Caco-2 (cell line): ENCODE measurements at regions not wholly inside any gene's neighbourhood (a gene's known extent, or its start where the extent isn't known, plus 50 kb on each side); places are given as distances from the start of the nearest gene placed in this dataset.
"Not testable (repeated sequence)": the region's sequence is repeated elsewhere in the genome, so short reads cannot be mapped to it uniquely, and the experiment has no call there.

Experiments used
- BruUV-seq: library from RNA; stranded (reverse); fragments of 400-500 nt; replicated peaks from 2 replicates; lab custom pipeline; 2021; lab: Mats Ljungman, UMichigan
- CTCF ChIA-PET: fragments of 300-600 bp; sonication (Branson Sonifier 250); formaldehyde crosslinking; loops from one replicate; lab custom pipeline; 2022; ENCODE audit warnings: antibody characterized with exemption; lab: Charles Lee
- POLR2A ChIA-PET: fragments of 300-600 bp; sonication (Branson Sonifier 250); formaldehyde crosslinking; loops from one replicate; lab custom pipeline; 2022; ENCODE audit warnings: antibody characterized with exemption; lab: Charles Lee
- DNase-seq, 2 experiments: peaks; one replicate each; pipeline versions ENCODE4 v3.0.0 to v3.0.0-alpha.2; 2020 to 2022
- H3K27me3 ChIP-seq: replicated peaks from 2 replicates; pipeline ENCODE4 v1.6.0; 2011; ENCODE audit warnings: low read length; ENCODE audit not compliant: control insufficient read depth, insufficient read depth
- H3K36me3 ChIP-seq: 2 replicates; pipeline ENCODE4 v1.5.1; 2011; ENCODE audit warnings: low read length; ENCODE audit not compliant: control insufficient read depth, insufficient read depth
- H3K4me1 ChIP-seq: fragments of 250-450 bp; sonication (Bioruptor Pico); 2 replicates; pipeline ENCODE4 v1.5.1; 2020; ENCODE audit warnings: mild to moderate bottlenecking
- H3K4me3 ChIP-seq: 2 replicates; pipeline ENCODE4 v1.5.1; 2011; ENCODE audit warnings: low read depth, mild to moderate bottlenecking, control low read depth, low read length
- H3K9me3 ChIP-seq: fragments of 250-450 bp; sonication (Bioruptor Pico); 2 replicates; pipeline ENCODE4 v1.5.1; 2020; ENCODE audit warnings: mild to moderate bottlenecking, moderate library complexity
- H3K27ac Mint-ChIP-seq: one replicate; pipeline ENCODE4 v1.8.0; 2022; ENCODE audit warnings: mixed read lengths; ENCODE audit not compliant: unreplicated experiment
- H3K27me3 Mint-ChIP-seq: one replicate; pipeline ENCODE4 v1.8.0; 2022; ENCODE audit warnings: mixed read lengths; ENCODE audit not compliant: insufficient read depth, unreplicated experiment
- H3K36me3 Mint-ChIP-seq: one replicate; pipeline ENCODE4 v1.8.0; 2022; ENCODE audit warnings: mild to moderate bottlenecking, mixed read lengths; ENCODE audit not compliant: insufficient read depth, unreplicated experiment
- H3K4me1 Mint-ChIP-seq: one replicate; pipeline ENCODE4 v1.8.0; 2022; ENCODE audit warnings: low read depth, mixed read lengths; ENCODE audit not compliant: unreplicated experiment
- H3K4me3 Mint-ChIP-seq: one replicate; pipeline ENCODE4 v1.8.0; 2022; ENCODE audit warnings: mild to moderate bottlenecking, moderate library complexity, mixed read lengths; ENCODE audit not compliant: unreplicated experiment
- H3K9me3 Mint-ChIP-seq: one replicate; pipeline ENCODE4 v1.8.0; 2022; ENCODE audit warnings: mixed read lengths; ENCODE audit not compliant: unreplicated experiment
- CTCF ChIP-seq, 2 experiments: fragments of 200-600 bp in 1 of 2; IDR thresholded peaks; 1 replicate in 1 of 2; 2 replicates in 1 of 2; pipeline versions ENCODE4 v1.5.1 to v1.8.0; 2011 to 2022; ENCODE audit warnings: antibody characterized with exemption in 1 of 2, control low read depth in 1 of 2, inconsistent platforms in 1 of 2, low read depth in 1 of 2, low read length in 1 of 2, mild to moderate bottlenecking in 1 of 2, moderate library complexity in 1 of 2; ENCODE audit not compliant: insufficient read depth in 1 of 2, severe bottlenecking in 1 of 2, unreplicated experiment in 1 of 2
- intact Hi-C: fragments of 100-400 bp; cut with micrococcal nuclease; formaldehyde crosslinking; loops from one replicate; pipeline ENCODE4 v1.10.0; 2022; ENCODE audit not compliant: unreplicated experiment

DNA sequence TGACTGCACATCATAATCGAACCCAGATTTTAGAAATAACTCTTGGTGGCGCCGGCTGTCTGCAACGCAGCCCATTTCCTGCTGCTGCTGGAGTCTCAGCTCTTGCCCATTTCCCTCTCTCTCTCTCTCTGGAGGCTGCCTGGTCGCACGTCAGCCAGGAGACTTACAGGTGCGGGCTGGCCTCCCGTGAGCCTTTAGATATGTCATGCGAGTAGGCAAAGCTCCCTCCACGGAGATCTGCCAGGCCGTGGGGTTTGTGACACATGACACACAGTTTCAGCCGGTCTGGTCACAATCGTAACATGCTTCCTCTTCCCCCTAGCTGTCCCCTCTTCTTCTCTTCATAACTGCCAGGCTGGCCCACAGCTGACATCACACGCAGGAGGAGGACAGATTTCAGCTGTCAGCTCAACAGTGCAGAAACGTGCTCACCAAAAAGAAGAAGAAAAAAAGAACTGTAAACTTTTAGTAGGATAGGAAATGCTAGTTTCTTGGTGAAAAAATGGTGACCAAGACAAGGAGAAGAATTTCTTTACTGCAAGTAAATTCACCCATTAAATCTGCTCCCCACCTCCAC lies 489.3 kb downstream of the ZNF516 start:
- Histone ChIP-seq H3K4me1 (no peaks in the 10 kb centered on the region), H3K36me3 (no peaks in the 10 kb centered on the region), H3K9me3 (no peaks in the 10 kb centered on the region), H3K4me3 (no peak overlapping the region), H3K27me3 (no peaks in the 10 kb centered on the region)
- Mint-ChIP-seq H3K27me3 (peaks cover 2% of the 10 kb centered on the region), H3K36me3 (no peaks in the 10 kb centered on the region), H3K4me1 (no peaks in the 10 kb centered on the region), H3K9me3 (no peaks in the 10 kb centered on the region), H3K27ac (no peak overlapping the region), H3K4me3 (no peak overlapping the region)
- intact Hi-C loops = no loop called here
- ChIA-PET POLR2A (no interaction called here), CTCF (no interaction called here)
- no peak for DNase-seq
- BruUV-seq = no TSS peak
- no peak for TF ChIP-seq CTCF (IDR thresholded peaks at IDR 0.05; ENCODE audit: insufficient read depth in 1 of 2, low read depth in 1 of 2, low read length in 1 of 2, severe bottlenecking in 1 of 2, unreplicated experiment in 1 of 2)

DNA sequence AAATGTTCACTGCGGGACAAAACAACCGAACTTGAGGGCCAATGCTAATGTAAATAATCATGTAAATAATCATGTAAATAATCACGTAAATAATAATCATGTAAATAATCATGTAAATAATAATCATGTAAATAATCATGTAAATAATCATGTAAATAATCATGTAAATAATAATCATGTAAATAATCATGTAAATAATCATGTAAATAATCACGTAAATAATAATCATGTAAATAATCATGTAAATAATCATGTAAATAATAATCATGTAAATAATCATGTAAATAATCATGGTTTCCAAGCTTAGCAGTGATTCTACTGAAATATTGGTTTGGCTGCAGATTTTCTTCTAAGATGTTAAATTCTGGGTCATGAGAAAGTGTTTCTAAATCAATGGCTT lies 507.1 kb downstream of the ZNF516 start:
- H3K27me3 Mint-ChIP-seq, H3K36me3 ChIP-seq, H3K4me3 ChIP-seq, BruUV-seq, H3K27ac Mint-ChIP-seq, H3K4me1 Mint-ChIP-seq, H3K9me3 Mint-ChIP-seq, H3K27me3 ChIP-seq, CTCF ChIA-PET, intact Hi-C loops, H3K36me3 Mint-ChIP-seq, H3K4me3 Mint-ChIP-seq, H3K4me1 ChIP-seq, POLR2A ChIA-PET, DNase-seq, H3K9me3 ChIP-seq: not testable (repeated sequence)

GRCh38 chr18:75984853-75985252 lies 510.2 kb downstream of the ZNF516 start:
- no peak overlapping the region for H3K27ac Mint-ChIP-seq
- no peak for DNase-seq
- intact Hi-C loops = no loop called here
- BruUV-seq = no TSS peak
- CTCF ChIA-PET = no interaction called here
- no peak overlapping the region for H3K4me3 ChIP-seq
- H3K27me3 ChIP-seq = no peaks in the 10 kb centered on the region
- no peaks in the 10 kb centered on the region for H3K4me1 Mint-ChIP-seq
- no peaks in the 10 kb centered on the region for H3K4me1 ChIP-seq
- H3K36me3 ChIP-seq = no peaks in the 10 kb centered on the region
- POLR2A ChIA-PET = no interaction called here
- H3K36me3 Mint-ChIP-seq = no peaks in the 10 kb centered on the region
- TF ChIP-seq CTCF (IDR thresholded peaks at IDR 0.05; ENCODE audit: insufficient read depth in 1 of 2, low read depth in 1 of 2, low read length in 1 of 2, severe bottlenecking in 1 of 2, unreplicated experiment in 1 of 2) = no peak
- H3K9me3 Mint-ChIP-seq = no peaks in the 10 kb centered on the region
- H3K27me3 Mint-ChIP-seq = peaks cover 3% of the 10 kb centered on the region
- no peak overlapping the region for H3K4me3 Mint-ChIP-seq
- no peaks in the 10 kb centered on the region for H3K9me3 ChIP-seq

- no peaks in the 10 kb centered on the region for H3K27me3 ChIP-seq
- no peak overlapping the region for H3K4me3 ChIP-seq
- H3K9me3 Mint-ChIP-seq = no peaks in the 10 kb centered on the region
- no peak overlapping the region for H3K27ac Mint-ChIP-seq
- no peak for DNase-seq
- peaks cover 5% of the 10 kb centered on the region for H3K27me3 Mint-ChIP-seq
- BruUV-seq = no TSS peak
- H3K9me3 ChIP-seq = no peaks in the 10 kb centered on the region
- H3K4me3 Mint-ChIP-seq = no peak overlapping the region
- H3K36me3 Mint-ChIP-seq = no peaks in the 10 kb centered on the region
- no peaks in the 10 kb centered on the region for H3K36me3 ChIP-seq
- H3K4me1 ChIP-seq = no peaks in the 10 kb centered on the region
- intact Hi-C loops = no loop called here
- no peak for TF ChIP-seq CTCF (IDR thresholded peaks at IDR 0.05; ENCODE audit: insufficient read depth in 1 of 2, low read depth in 1 of 2, low read length in 1 of 2, severe bottlenecking in 1 of 2, unreplicated experiment in 1 of 2)
- POLR2A ChIA-PET = no interaction called here
- CTCF ChIA-PET = no interaction called here
- H3K4me1 Mint-ChIP-seq = no peaks in the 10 kb centered on the region
These were observed 513.9 kb downstream of the ZNF516 start for GRCh38 chr18:75981102-75981501.
